GM19397 (cell line): ENCODE measurements at regions not wholly inside any gene's neighbourhood (a gene's known extent, or its start where the extent isn't known, plus 50 kb on each side); places are given as distances from the start of the nearest gene placed in this dataset.
"Not testable (repeated sequence)": the region's sequence is repeated elsewhere in the genome, so short reads cannot be mapped to it uniquely, and the experiment has no call there.

ENCODE experiments used
- ATAC-seq: cut with Tn5 transposase; IDR thresholded peaks from one replicate; pipeline ENCODE4 v1.9.1; 2021; ENCODE audit warnings: mild to moderate bottlenecking, moderate library complexity; ENCODE audit not compliant: unreplicated experiment

GRCh38 chr15:96122077-96123027, 208.1 kb upstream of the NR2F2 start:
- ATAC-seq = no peak

- ATAC-seq = no peak
These were observed 207.5 kb upstream of the NR2F2 start for GRCh38 chr15:96123028-96123400.

- ATAC-seq = no peak
These were observed 206.8 kb upstream of the NR2F2 start for GRCh38 chr15:96123630-96124187.

- no peak for ATAC-seq
These were observed 206.1 kb upstream of the NR2F2 start for GRCh38 chr15:96124436-96124835.

- no peak for ATAC-seq
These were observed 204.6 kb upstream of the NR2F2 start for GRCh38 chr15:96125721-96126415.

- ATAC-seq = no peak
These were observed 203.6 kb upstream of the NR2F2 start for GRCh38 chr15:96126859-96127258.

- no peak for ATAC-seq
These were observed 199.8 kb upstream of the NR2F2 start for GRCh38 chr15:96130734-96131133.

- no peak for ATAC-seq
These were observed 198.4 kb upstream of the NR2F2 start for GRCh38 chr15:96132126-96132525.

GRCh38 chr15:96135166-96136093, 195.1 kb upstream of the NR2F2 start:
- ATAC-seq = no peak

GRCh38 chr15:96138985-96139384, 191.5 kb upstream of the NR2F2 start:
- no peak for ATAC-seq

GRCh38 chr15:96142498-96142897, 188.0 kb upstream of the NR2F2 start:
- ATAC-seq = no peak

GRCh38 chr15:96144734-96145133, 185.8 kb upstream of the NR2F2 start:
- no peak for ATAC-seq

- ATAC-seq = no peak
These were observed 183.8 kb upstream of the NR2F2 start for GRCh38 chr15:96146726-96147125.

- ATAC-seq = no peak
These were observed 183.2 kb upstream of the NR2F2 start for GRCh38 chr15:96147267-96147666.

GRCh38 chr15:96150254-96150653, 180.2 kb upstream of the NR2F2 start:
- no peak for ATAC-seq

GRCh38 chr15:96151749-96152148, 178.8 kb upstream of the NR2F2 start:
- ATAC-seq = not testable (repeated sequence)

GRCh38 chr15:96153929-96154328, 176.6 kb upstream of the NR2F2 start:
- no peak for ATAC-seq

GRCh38 chr15:96158938-96159337, 171.6 kb upstream of the NR2F2 start:
- no peak for ATAC-seq

GRCh38 chr15:96160269-96160668, 170.2 kb upstream of the NR2F2 start:
- ATAC-seq = no peak

GRCh38 chr15:96160800-96161199, 169.7 kb upstream of the NR2F2 start:
- ATAC-seq = no peak

- ATAC-seq = no peak
These were observed 168.2 kb upstream of the NR2F2 start for GRCh38 chr15:96162322-96162721.
